Endometrial microvascular endothelial cells (primary cell): ENCODE measurements at regions not wholly inside any gene's neighbourhood (a gene's known extent, or its start where the extent isn't known, plus 50 kb on each side); places are given as distances from the start of the nearest gene placed in this dataset.

ENCODE experiments used
- in situ Hi-C: cut with HindIII; loops from 2 replicates; pipeline ENCODE4 v1.10.0; 2017; ENCODE audit warnings: low sequenced_read_pairs, low pct_unique_long_range_greater_than_20kb; ENCODE audit errors: inconsistent ontology term

- in situ Hi-C loops: no loop called here
These were observed 179.8 kb upstream of the TLE3 start for GRCh38 chr15:70277556-70277955.

GRCh38 chr15:70276401-70276800, 178.7 kb upstream of the TLE3 start:
- in situ Hi-C loops: no loop called here

GRCh38 chr15:70275461-70276138, 177.9 kb upstream of the TLE3 start:
- in situ Hi-C loops: no loop called here

- in situ Hi-C loops: no loop called here
These were observed 177.2 kb upstream of the TLE3 start for GRCh38 chr15:70274908-70275307.

- in situ Hi-C loops: no loop called here
These were observed 176.7 kb upstream of the TLE3 start for GRCh38 chr15:70274255-70274880.

GRCh38 chr15:70273808-70274207, 176.1 kb upstream of the TLE3 start:
- in situ Hi-C loops: no loop called here

GRCh38 chr15:70272565-70273355, 175.0 kb upstream of the TLE3 start:
- in situ Hi-C loops: no loop called here

- in situ Hi-C loops: no loop called here
These were observed 173.8 kb upstream of the TLE3 start for GRCh38 chr15:70271422-70272088.

GRCh38 chr15:70270752-70271111, 173.0 kb upstream of the TLE3 start:
- in situ Hi-C loops: no loop called here

- in situ Hi-C loops: no loop called here
These were observed 172.5 kb upstream of the TLE3 start for GRCh38 chr15:70269991-70270751.

GRCh38 chr15:70269311-70269911, 171.7 kb upstream of the TLE3 start:
- in situ Hi-C loops: no loop called here

- in situ Hi-C loops: no loop called here
These were observed 171.1 kb upstream of the TLE3 start for GRCh38 chr15:70268698-70269251.

- in situ Hi-C loops: no loop called here
These were observed 170.2 kb upstream of the TLE3 start for GRCh38 chr15:70267879-70268278.

GRCh38 chr15:70267306-70267705, 169.6 kb upstream of the TLE3 start:
- in situ Hi-C loops: no loop called here

GRCh38 chr15:70266412-70267121, 168.8 kb upstream of the TLE3 start:
- in situ Hi-C loops: no loop called here

- in situ Hi-C loops: no loop called here
These were observed 168.3 kb upstream of the TLE3 start for GRCh38 chr15:70265986-70266385.

- in situ Hi-C loops: no loop called here
These were observed 167.8 kb upstream of the TLE3 start for GRCh38 chr15:70265466-70265978.
